GM19328 (cell line): ENCODE measurements at regions not wholly inside any gene's neighbourhood (a gene's known extent, or its start where the extent isn't known, plus 50 kb on each side); places are given as distances from the start of the nearest gene placed in this dataset.

ENCODE experiments used
- ATAC-seq: cut with Tn5 transposase; IDR thresholded peaks from one replicate; pipeline ENCODE4 v1.9.1; 2021; ENCODE audit warnings: mild to moderate bottlenecking, moderate library complexity; ENCODE audit not compliant: unreplicated experiment

GRCh38 chr20:39800548-39800947 is 838.4 kb downstream of the DHX35 start:
- no peak for ATAC-seq

GRCh38 chr20:39800111-39800510 is 838.0 kb downstream of the DHX35 start:
- no peak for ATAC-seq

GRCh38 chr20:39799366-39799965 is 837.3 kb downstream of the DHX35 start:
- no peak for ATAC-seq

- no peak for ATAC-seq
These were observed 833.5 kb downstream of the DHX35 start for GRCh38 chr20:39795401-39796272.

GRCh38 chr20:39792334-39792733 is 830.2 kb downstream of the DHX35 start:
- ATAC-seq, result no peak

- no peak for ATAC-seq
These were observed 827.3 kb downstream of the DHX35 start for GRCh38 chr20:39789411-39789810.

GRCh38 chr20:39785252-39785917 is 823.2 kb downstream of the DHX35 start:
- no peak for ATAC-seq

- no peak for ATAC-seq
These were observed 822.5 kb downstream of the DHX35 start for GRCh38 chr20:39784693-39785092.

- ATAC-seq, result no peak
These were observed 816.9 kb downstream of the DHX35 start for GRCh38 chr20:39778847-39779604.

- no peak for ATAC-seq
These were observed 816.3 kb downstream of the DHX35 start for GRCh38 chr20:39778431-39778830.

- ATAC-seq, result no peak
These were observed 815.5 kb downstream of the DHX35 start for GRCh38 chr20:39777610-39778009.

- no peak for ATAC-seq
These were observed 813.0 kb downstream of the DHX35 start for GRCh38 chr20:39775110-39775509.

GRCh38 chr20:39773380-39774000 is 811.3 kb downstream of the DHX35 start:
- no peak for ATAC-seq

GRCh38 chr20:39767352-39767751 is 805.2 kb downstream of the DHX35 start:
- no peak for ATAC-seq

- no peak for ATAC-seq
These were observed 804.2 kb downstream of the DHX35 start for GRCh38 chr20:39766333-39766732.

- ATAC-seq, result no peak
These were observed 800.6 kb downstream of the DHX35 start for GRCh38 chr20:39762716-39763115.

GRCh38 chr20:39758876-39759275 is 796.7 kb downstream of the DHX35 start:
- no peak for ATAC-seq

GRCh38 chr20:39756828-39757227 is 794.7 kb downstream of the DHX35 start:
- no peak for ATAC-seq

- no peak for ATAC-seq
These were observed 794.2 kb downstream of the DHX35 start for GRCh38 chr20:39756369-39756768.

GRCh38 chr20:39752262-39752876 is 790.2 kb downstream of the DHX35 start:
- no peak for ATAC-seq
